GM12878 (cell line): ENCODE measurements at regions not wholly inside any gene's neighbourhood (a gene's known extent, or its start where the extent isn't known, plus 50 kb on each side); places are given as distances from the start of the nearest gene placed in this dataset.

ENCODE experiments used
- ATAC-seq: fragments of 200-7000 bp; cut with Tn5 transposase; 3 replicates; pipeline ENCODE4 v1.9.1; 2020; ENCODE audit warnings: mild to moderate bottlenecking, moderate library complexity
- BruUV-seq: library from RNA; stranded (reverse); fragments of 400-500 nt; replicated peaks from 2 replicates; lab custom pipeline; 2021; lab: Mats Ljungman, UMichigan
- CTCF ChIA-PET: fragments of 300-600 bp; sonication (Branson Sonifier 250); formaldehyde crosslinking; extraction: SDS; loops from one replicate; lab custom pipeline; 2021; ENCODE audit warnings: inconsistent platforms; lab: Yijun Ruan, JAX
- POLR2A ChIA-PET: fragments of 350-600 bp; formaldehyde crosslinking; extraction: SDS; loops from one replicate; lab custom pipeline; 2021; ENCODE audit warnings: inconsistent platforms; lab: Charles Lee
- RAD21 ChIA-PET: fragments of 300-600 bp; sonication (Branson Sonifier 250); formaldehyde crosslinking; loops from one replicate; lab custom pipeline; 2023; ENCODE audit warnings: antibody characterized with exemption; ENCODE audit not compliant: unreplicated experiment; lab: Charles Lee
- SMC1A ChIA-PET: fragments of 300-600 bp; sonication (Branson Sonifier 250); formaldehyde crosslinking; loops from one replicate; lab custom pipeline; 2023; ENCODE audit not compliant: unreplicated experiment, uncharacterized antibody; lab: Charles Lee
- DNase-seq: peaks from one replicate; pipeline ENCODE4 v3.0.0-alpha.2; 2011; ENCODE audit warnings: low read depth, low spot score
- FAIRE-seq: peaks from 3 replicates; lab custom pipeline; 2011; peaks lifted over from hg19 to GRCh38; lab: Jason Lieb, UNC
- H2AFZ ChIP-seq: 2 replicates; pipeline ENCODE4 v1.6.0; 2011; ENCODE audit warnings: low read depth, low read length, control low read depth; ENCODE audit not compliant: control insufficient read depth
- H3K27ac ChIP-seq: 2 replicates; pipeline ENCODE4 v1.5.1; 2011; ENCODE audit warnings: control low read depth; ENCODE audit not compliant: control insufficient read depth, insufficient read depth
- H3K27me3 ChIP-seq, 2 experiments: replicated peaks in 1 of 2; 2 replicates each; pipeline versions ENCODE4 v1.6.0 to v1.6.1; 2011; ENCODE audit warnings: low read length in 1 of 2; ENCODE audit not compliant: control insufficient read depth in 2 of 2, insufficient read depth in 2 of 2
- H3K36me3 ChIP-seq, 2 experiments: 2 replicates each; pipeline ENCODE4 v1.5.1; 2011; ENCODE audit warnings: low read length in 1 of 2; ENCODE audit not compliant: control insufficient read depth in 2 of 2, insufficient read depth in 2 of 2
- H3K4me1 ChIP-seq: 2 replicates; pipeline ENCODE4 v1.6.1; 2011; ENCODE audit warnings: mild to moderate bottlenecking, low read length, moderate library complexity, mixed read lengths; ENCODE audit not compliant: control insufficient read depth, insufficient read depth
- H3K4me2 ChIP-seq: 2 replicates; pipeline ENCODE4 v1.6.0; 2011; ENCODE audit warnings: control low read depth; ENCODE audit not compliant: control insufficient read depth, insufficient read depth
- H3K4me3 ChIP-seq: fragments of 200-600 bp; sonication (generic); 2 replicates; pipeline ENCODE4 v1.5.1; 2016
- H3K79me2 ChIP-seq: 2 replicates; pipeline ENCODE4 v1.6.0; 2011; ENCODE audit warnings: low read length; ENCODE audit not compliant: control insufficient read depth, insufficient read depth
- H3K9ac ChIP-seq: 2 replicates; pipeline ENCODE4 v1.8.0; 2011; ENCODE audit warnings: low read length, control low read depth, mixed read lengths; ENCODE audit not compliant: control insufficient read depth, insufficient read depth
- H3K9me3 ChIP-seq: replicated peaks from 3 replicates; pipeline ENCODE4 v1.5.1; 2011; ENCODE audit warnings: mild to moderate bottlenecking, low read length; ENCODE audit not compliant: control insufficient read depth, insufficient read depth
- H4K20me1 ChIP-seq: 2 replicates; pipeline ENCODE4 v1.6.0; 2011; ENCODE audit not compliant: control insufficient read depth, insufficient read depth
- DPF2 ChIP-seq: fragments of 450-650 bp; IDR thresholded peaks from 2 replicates; pipeline ENCODE4 v1.6.1; 2017; ENCODE audit warnings: mild to moderate bottlenecking
- E2F8 ChIP-seq: fragments of 450-650 bp; IDR thresholded peaks from 2 replicates; pipeline ENCODE4 v1.6.1; 2018; ENCODE audit warnings: mild to moderate bottlenecking, low read depth, moderate library complexity; ENCODE audit not compliant: partially characterized antibody
- FOXM1 ChIP-seq: IDR thresholded peaks from 2 replicates; pipeline ENCODE4 v1.6.1; 2012; ENCODE audit warnings: low read depth, mild to moderate bottlenecking, inconsistent platforms, low read length, moderate library complexity
- LARP7 ChIP-seq: fragments of 450-650 bp; IDR thresholded peaks from 2 replicates; pipeline ENCODE4 v1.6.1; 2017; ENCODE audit warnings: mild to moderate bottlenecking
- MYB ChIP-seq: fragments of 150-350 bp; IDR thresholded peaks from 2 replicates; pipeline ENCODE4 v1.6.1; 2014; ENCODE audit warnings: mild to moderate bottlenecking, low read depth, low read length, borderline replicate concordance
- RELA ChIP-seq: fragments of 450-650 bp; IDR thresholded peaks from 2 replicates; pipeline ENCODE4 v1.8.0; 2014; ENCODE audit warnings: borderline replicate concordance; ENCODE audit not compliant: partially characterized antibody
- SPI1 ChIP-seq: IDR thresholded peaks from 2 replicates; pipeline ENCODE4 v1.6.1; 2011; ENCODE audit warnings: low read depth, mild to moderate bottlenecking, low read length, moderate library complexity, borderline replicate concordance; ENCODE audit not compliant: insufficient read depth
- ZZZ3 ChIP-seq: IDR thresholded peaks from 2 replicates; pipeline ENCODE4 v1.6.1; 2011; ENCODE audit warnings: low read depth; ENCODE audit not compliant: control insufficient read depth, insufficient read length
- WGBS: methylation state at CpG from one replicate; pipeline ENCODE4 v1.1.6; 2016; ENCODE audit warnings: low lambda C conversion rate; ENCODE audit not compliant: insufficient replicate concordance, insufficient coverage; ENCODE audit errors: missing lambda C conversion rate; 5-methylcytosine and 5-hydroxymethylcytosine counted together
- in situ Hi-C: fragments of 300-500 bp; cut with MboI; formaldehyde crosslinking; loops from 9 replicates; pipeline ENCODE4 v1.14.3; 2018; ENCODE audit warnings: mixed read lengths
- intact Hi-C: fragments of 100-400 bp; cut with micrococcal nuclease; formaldehyde crosslinking; loops from one replicate; pipeline ENCODE4 v1.14.2; 2022; ENCODE audit not compliant: unreplicated experiment
- TF ChIP-seq, protein P1 (sequence below): fragments of 450-650 bp; formaldehyde crosslinking; IDR thresholded peaks from 2 replicates; pipeline ENCODE4 v1.4.0; 2020; ENCODE audit warnings: mild to moderate bottlenecking, moderate library complexity
- TF ChIP-seq, protein P2 (sequence below): IDR thresholded peaks from 2 replicates; pipeline ENCODE4 v1.6.1; 2012; ENCODE audit warnings: improper control_type of control experiment, low read depth, low read length; ENCODE audit not compliant: insufficient replicate concordance

DNA sequence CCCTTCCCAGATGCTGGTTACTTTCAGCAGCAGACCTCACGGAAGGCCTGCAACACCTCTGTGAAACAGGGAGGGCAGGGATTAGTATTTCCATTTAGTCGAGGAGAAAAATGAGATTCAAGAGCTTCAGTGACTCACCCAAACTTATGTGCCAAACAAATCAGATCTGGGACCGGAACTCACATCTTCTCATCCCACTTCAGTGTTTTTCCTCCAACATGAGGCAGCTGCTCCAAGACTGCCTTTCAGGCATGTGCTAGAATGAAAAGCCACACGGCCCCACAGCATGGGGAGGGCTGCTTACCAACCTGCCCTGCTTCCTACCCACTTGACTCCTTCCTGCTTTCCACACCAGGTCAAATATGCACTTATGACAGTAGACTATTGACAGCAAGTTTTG is 129.4 kb upstream of the SLC24A5 start:
- H3K79me2 ChIP-seq = no peaks in the 10 kb centered on the region
- DNase-seq (no peak), ATAC-seq (no peak), FAIRE-seq (no peak)
- H3K9ac ChIP-seq = no peak overlapping the region
- BruUV-seq = no TSS peak
- H3K27ac ChIP-seq = no peak overlapping the region
- H3K36me3 ChIP-seq = no peaks in the 10 kb centered on the region
- SMC1A ChIA-PET = no interaction called here
- no peaks in the 10 kb centered on the region for H3K9me3 ChIP-seq
- RAD21 ChIA-PET = interaction anchor here (1.2 kb wide), 1 partner anchor 294 kb away, joined by 3 read pairs; no protein-coding TSS in a partner anchor
- CTCF ChIA-PET = interaction anchor here (5.9 kb wide), 1 partner anchor 280 kb away, joined by 62 read pairs; no protein-coding TSS in a partner anchor
- H2AFZ ChIP-seq = no peak overlapping the region
- H3K4me3 ChIP-seq = no peak overlapping the region
- POLR2A ChIA-PET = no interaction called here
- in situ Hi-C loops (loop anchor here (5.0 to 25.0 kb wide), 2 partner anchors 794 to 1679 kb away; no protein-coding TSS in a partner anchor), intact Hi-C loops (no loop called here)
- no peak overlapping the region for H3K4me2 ChIP-seq
- WGBS = 19% methylated on average over 3 of the region's 4 CpGs
- H3K27me3 ChIP-seq = no peaks in the 10 kb centered on the region
- H3K4me1 ChIP-seq = no peaks in the 10 kb centered on the region
- H4K20me1 ChIP-seq = no peaks in the 10 kb centered on the region
- no peak for TF ChIP-seq RELA
- TF ChIP-seq, protein P1, sequence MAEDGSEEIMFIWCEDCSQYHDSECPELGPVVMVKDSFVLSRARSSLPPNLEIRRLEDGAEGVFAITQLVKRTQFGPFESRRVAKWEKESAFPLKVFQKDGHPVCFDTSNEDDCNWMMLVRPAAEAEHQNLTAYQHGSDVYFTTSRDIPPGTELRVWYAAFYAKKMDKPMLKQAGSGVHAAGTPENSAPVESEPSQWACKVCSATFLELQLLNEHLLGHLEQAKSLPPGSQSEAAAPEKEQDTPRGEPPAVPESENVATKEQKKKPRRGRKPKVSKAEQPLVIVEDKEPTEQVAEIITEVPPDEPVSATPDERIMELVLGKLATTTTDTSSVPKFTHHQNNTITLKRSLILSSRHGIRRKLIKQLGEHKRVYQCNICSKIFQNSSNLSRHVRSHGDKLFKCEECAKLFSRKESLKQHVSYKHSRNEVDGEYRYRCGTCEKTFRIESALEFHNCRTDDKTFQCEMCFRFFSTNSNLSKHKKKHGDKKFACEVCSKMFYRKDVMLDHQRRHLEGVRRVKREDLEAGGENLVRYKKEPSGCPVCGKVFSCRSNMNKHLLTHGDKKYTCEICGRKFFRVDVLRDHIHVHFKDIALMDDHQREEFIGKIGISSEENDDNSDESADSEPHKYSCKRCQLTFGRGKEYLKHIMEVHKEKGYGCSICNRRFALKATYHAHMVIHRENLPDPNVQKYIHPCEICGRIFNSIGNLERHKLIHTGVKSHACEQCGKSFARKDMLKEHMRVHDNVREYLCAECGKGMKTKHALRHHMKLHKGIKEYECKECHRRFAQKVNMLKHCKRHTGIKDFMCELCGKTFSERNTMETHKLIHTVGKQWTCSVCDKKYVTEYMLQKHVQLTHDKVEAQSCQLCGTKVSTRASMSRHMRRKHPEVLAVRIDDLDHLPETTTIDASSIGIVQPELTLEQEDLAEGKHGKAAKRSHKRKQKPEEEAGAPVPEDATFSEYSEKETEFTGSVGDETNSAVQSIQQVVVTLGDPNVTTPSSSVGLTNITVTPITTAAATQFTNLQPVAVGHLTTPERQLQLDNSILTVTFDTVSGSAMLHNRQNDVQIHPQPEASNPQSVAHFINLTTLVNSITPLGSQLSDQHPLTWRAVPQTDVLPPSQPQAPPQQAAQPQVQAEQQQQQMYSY (CRISPR knock-in tag) = no peak
- no peak for TF ChIP-seq MYB
- TF ChIP-seq DPF2 = no peak
- TF ChIP-seq LARP7 = no peak
- no peak for TF ChIP-seq SPI1
- TF ChIP-seq, protein P2, sequence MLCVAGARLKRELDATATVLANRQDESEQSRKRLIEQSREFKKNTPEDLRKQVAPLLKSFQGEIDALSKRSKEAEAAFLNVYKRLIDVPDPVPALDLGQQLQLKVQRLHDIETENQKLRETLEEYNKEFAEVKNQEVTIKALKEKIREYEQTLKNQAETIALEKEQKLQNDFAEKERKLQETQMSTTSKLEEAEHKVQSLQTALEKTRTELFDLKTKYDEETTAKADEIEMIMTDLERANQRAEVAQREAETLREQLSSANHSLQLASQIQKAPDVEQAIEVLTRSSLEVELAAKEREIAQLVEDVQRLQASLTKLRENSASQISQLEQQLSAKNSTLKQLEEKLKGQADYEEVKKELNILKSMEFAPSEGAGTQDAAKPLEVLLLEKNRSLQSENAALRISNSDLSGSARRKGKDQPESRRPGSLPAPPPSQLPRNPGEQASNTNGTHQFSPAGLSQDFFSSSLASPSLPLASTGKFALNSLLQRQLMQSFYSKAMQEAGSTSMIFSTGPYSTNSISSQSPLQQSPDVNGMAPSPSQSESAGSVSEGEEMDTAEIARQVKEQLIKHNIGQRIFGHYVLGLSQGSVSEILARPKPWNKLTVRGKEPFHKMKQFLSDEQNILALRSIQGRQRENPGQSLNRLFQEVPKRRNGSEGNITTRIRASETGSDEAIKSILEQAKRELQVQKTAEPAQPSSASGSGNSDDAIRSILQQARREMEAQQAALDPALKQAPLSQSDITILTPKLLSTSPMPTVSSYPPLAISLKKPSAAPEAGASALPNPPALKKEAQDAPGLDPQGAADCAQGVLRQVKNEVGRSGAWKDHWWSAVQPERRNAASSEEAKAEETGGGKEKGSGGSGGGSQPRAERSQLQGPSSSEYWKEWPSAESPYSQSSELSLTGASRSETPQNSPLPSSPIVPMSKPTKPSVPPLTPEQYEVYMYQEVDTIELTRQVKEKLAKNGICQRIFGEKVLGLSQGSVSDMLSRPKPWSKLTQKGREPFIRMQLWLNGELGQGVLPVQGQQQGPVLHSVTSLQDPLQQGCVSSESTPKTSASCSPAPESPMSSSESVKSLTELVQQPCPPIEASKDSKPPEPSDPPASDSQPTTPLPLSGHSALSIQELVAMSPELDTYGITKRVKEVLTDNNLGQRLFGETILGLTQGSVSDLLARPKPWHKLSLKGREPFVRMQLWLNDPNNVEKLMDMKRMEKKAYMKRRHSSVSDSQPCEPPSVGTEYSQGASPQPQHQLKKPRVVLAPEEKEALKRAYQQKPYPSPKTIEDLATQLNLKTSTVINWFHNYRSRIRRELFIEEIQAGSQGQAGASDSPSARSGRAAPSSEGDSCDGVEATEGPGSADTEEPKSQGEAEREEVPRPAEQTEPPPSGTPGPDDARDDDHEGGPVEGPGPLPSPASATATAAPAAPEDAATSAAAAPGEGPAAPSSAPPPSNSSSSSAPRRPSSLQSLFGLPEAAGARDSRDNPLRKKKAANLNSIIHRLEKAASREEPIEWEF = no peak
- no peak for TF ChIP-seq E2F8
- no peak for TF ChIP-seq FOXM1
- no peak for TF ChIP-seq ZZZ3
